ENCODE measurements at regions not wholly inside any gene's neighbourhood (a gene's known extent, or its start where the extent isn't known, plus 50 kb on each side); places are given as distances from the start of the nearest gene placed in this dataset.

DNA sequence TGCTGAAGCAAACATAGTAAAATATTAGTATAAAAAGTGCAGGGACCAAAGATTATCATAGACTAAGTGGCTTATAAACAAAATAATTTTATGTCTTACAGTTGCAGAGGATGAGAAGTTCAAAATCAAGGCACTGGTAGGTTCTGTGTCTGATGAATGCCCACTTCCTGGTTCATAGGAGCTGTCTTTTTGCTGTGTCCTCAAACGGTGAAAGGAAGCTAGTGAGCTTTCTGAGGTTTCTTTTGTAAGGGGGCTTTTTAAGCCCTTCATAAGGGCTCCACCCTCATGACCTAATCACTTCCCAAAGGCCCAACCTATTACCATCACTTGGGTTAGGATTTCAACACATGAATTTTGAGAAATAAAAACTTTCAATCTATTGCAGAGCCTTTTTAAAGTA is 946.7 kb upstream of the ACVR2A start:
- TF ChIP-seq ZNF331 (CRISPR knock-in tag; IDR thresholded peaks at IDR 0.05; ENCODE audit: low read depth) (no peak), EZH2phosphoT487 (IDR thresholded peaks at IDR 0.05; ENCODE audit: unreplicated experiment) (no peak), STAT1 (IDR thresholded peaks at IDR 0.05; ENCODE audit: unreplicated experiment) (no peak), CTCF (conservative IDR thresholded peaks at IDR 0.05; ENCODE audit: low read depth in 2 of 2) (no peak), ZNF462 (CRISPR knock-in tag; IDR thresholded peaks at IDR 0.05) (no peak), ETS1 (IDR thresholded peaks at IDR 0.05) (no peak), NANOG (IDR thresholded peaks at IDR 0.05; ENCODE audit: borderline replicate concordance) (no peak), EZH2 (IDR thresholded peaks at IDR 0.05; ENCODE audit: low read depth, unreplicated experiment) (no peak), JUNB (IDR thresholded peaks at IDR 0.05; ENCODE audit: unreplicated experiment) (no peak), CREB1 (CRISPR knock-in tag; IDR thresholded peaks at IDR 0.05; ENCODE audit: low read depth) (no peak), ZNF114 (CRISPR knock-in tag; IDR thresholded peaks at IDR 0.05) (no peak), POLR2AphosphoS5 (IDR thresholded peaks at IDR 0.05; ENCODE audit: low read depth) (no peak)
- TF ChIP-seq, protein P1, sequence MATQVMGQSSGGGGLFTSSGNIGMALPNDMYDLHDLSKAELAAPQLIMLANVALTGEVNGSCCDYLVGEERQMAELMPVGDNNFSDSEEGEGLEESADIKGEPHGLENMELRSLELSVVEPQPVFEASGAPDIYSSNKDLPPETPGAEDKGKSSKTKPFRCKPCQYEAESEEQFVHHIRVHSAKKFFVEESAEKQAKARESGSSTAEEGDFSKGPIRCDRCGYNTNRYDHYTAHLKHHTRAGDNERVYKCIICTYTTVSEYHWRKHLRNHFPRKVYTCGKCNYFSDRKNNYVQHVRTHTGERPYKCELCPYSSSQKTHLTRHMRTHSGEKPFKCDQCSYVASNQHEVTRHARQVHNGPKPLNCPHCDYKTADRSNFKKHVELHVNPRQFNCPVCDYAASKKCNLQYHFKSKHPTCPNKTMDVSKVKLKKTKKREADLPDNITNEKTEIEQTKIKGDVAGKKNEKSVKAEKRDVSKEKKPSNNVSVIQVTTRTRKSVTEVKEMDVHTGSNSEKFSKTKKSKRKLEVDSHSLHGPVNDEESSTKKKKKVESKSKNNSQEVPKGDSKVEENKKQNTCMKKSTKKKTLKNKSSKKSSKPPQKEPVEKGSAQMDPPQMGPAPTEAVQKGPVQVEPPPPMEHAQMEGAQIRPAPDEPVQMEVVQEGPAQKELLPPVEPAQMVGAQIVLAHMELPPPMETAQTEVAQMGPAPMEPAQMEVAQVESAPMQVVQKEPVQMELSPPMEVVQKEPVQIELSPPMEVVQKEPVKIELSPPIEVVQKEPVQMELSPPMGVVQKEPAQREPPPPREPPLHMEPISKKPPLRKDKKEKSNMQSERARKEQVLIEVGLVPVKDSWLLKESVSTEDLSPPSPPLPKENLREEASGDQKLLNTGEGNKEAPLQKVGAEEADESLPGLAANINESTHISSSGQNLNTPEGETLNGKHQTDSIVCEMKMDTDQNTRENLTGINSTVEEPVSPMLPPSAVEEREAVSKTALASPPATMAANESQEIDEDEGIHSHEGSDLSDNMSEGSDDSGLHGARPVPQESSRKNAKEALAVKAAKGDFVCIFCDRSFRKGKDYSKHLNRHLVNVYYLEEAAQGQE (IDR thresholded peaks at IDR 0.05; ENCODE audit: unreplicated experiment), result no peak
- Mint-ChIP-seq H3K36me3 (ENCODE audit: low read depth) (no peaks in the 10 kb centered on the region), H3K4me1 (no peaks in the 10 kb centered on the region; the same call in 2 of the 3 replicates), H3K4me3 (no peak overlapping the region), H3K9me3 (no peaks in the 10 kb centered on the region), H3K27me3 (ENCODE audit: insufficient read depth, low read depth, poor library complexity) (no peaks in the 10 kb centered on the region), H3K27ac (no peak overlapping the region)
- ATAC-seq, result no peak
- Histone ChIP-seq H3K27ac (ENCODE audit: low read depth) (no peak overlapping the region), H3K27me3 (ENCODE audit: insufficient read depth) (no peaks in the 10 kb centered on the region), H3K4me1 (ENCODE audit: insufficient read depth) (no peaks in the 10 kb centered on the region), H3K79me2 (replicated peaks; ENCODE audit: insufficient read depth) (no peaks in the 10 kb centered on the region), H4K20me1 (replicated peaks; ENCODE audit: insufficient read depth) (no peaks in the 10 kb centered on the region), H3K4me2 (no peak overlapping the region), H3K36me3 (ENCODE audit: insufficient read depth) (no peaks in the 10 kb centered on the region), H2AFZ (peak overlapping the region; percentile 35; the same call in 1 of the 2 replicates), H3F3A (replicated peaks; ENCODE audit: low read depth) (no peaks in the 10 kb centered on the region), H3K4me3 (no peak overlapping the region), H3K9me2 (ENCODE audit: insufficient read depth) (no peaks in the 10 kb centered on the region)
- DNase-seq (ENCODE audit: low spot score), result no peak

Measured in GM23338 (cell line).